ENCODE measurements at regions not wholly inside any gene's neighbourhood (a gene's known extent, or its start where the extent isn't known, plus 50 kb on each side); places are given as distances from the start of the nearest gene placed in this dataset.

GRCh38 chr6:146889303-146889702, 290.5 kb downstream of the ADGB start (continued):
- TF ChIP-seq ATF2 (IDR thresholded peaks at IDR 0.05; ENCODE audit: low read length), result no peak
- TF ChIP-seq GATAD2B (conservative IDR thresholded peaks at IDR 0.05; ENCODE audit: low read depth), result no peak
- no peak for TF ChIP-seq NFXL1 (IDR thresholded peaks at IDR 0.05; ENCODE audit: borderline replicate concordance)
- TF ChIP-seq E2F8 (IDR thresholded peaks at IDR 0.05; ENCODE audit: low read depth, partially characterized antibody), result no peak
- TF ChIP-seq BMI1 (IDR thresholded peaks at IDR 0.05; ENCODE audit: borderline replicate concordance), result no peak

GRCh38 chr6:146890172-146890571, 291.4 kb downstream of the ADGB start:
- CTCF ChIA-PET, result no interaction called here
- no peak for FAIRE-seq
- Histone ChIP-seq H3K27me3 (replicated peaks in 1 of 2; ENCODE audit: control insufficient read depth in 2 of 2, insufficient read depth in 2 of 2, low read length in 1 of 2) (no peaks in the 10 kb centered on the region), H3K4me2 (ENCODE audit: control insufficient read depth, insufficient read depth) (no peak overlapping the region), H3K36me3 (ENCODE audit: control insufficient read depth in 2 of 2, insufficient read depth in 2 of 2, low read length in 1 of 2) (no peaks in the 10 kb centered on the region), H4K20me1 (ENCODE audit: control insufficient read depth, insufficient read depth) (no peaks in the 10 kb centered on the region), H3K4me1 (ENCODE audit: control insufficient read depth, insufficient read depth, low read length) (no peaks in the 10 kb centered on the region), H3K27ac (ENCODE audit: control insufficient read depth, insufficient read depth) (no peak overlapping the region), H3K9me3 (replicated peaks; ENCODE audit: control insufficient read depth, insufficient read depth, low read length) (no peaks in the 10 kb centered on the region), H3K4me3 (no peak overlapping the region), H2AFZ (ENCODE audit: control insufficient read depth, low read depth, low read length) (no peak overlapping the region), H3K9ac (ENCODE audit: control insufficient read depth, insufficient read depth, low read length) (no peak overlapping the region), H3K79me2 (ENCODE audit: control insufficient read depth, insufficient read depth, low read length) (no peaks in the 10 kb centered on the region)
- TF ChIP-seq ATF7 (IDR thresholded peaks at IDR 0.05; ENCODE audit: low read depth) (no peak), ZBED1 (IDR thresholded peaks at IDR 0.05; ENCODE audit: borderline replicate concordance) (no peak), SIX5 (IDR thresholded peaks at IDR 0.05; ENCODE audit: low read depth, low read length, severe bottlenecking) (no peak), CREM (IDR thresholded peaks at IDR 0.05; ENCODE audit: low read depth) (no peak), CHD4 (IDR thresholded peaks at IDR 0.05) (no peak), RFX5 (IDR thresholded peaks at IDR 0.05; ENCODE audit: low read depth, low read length) (no peak), RB1 (IDR thresholded peaks at IDR 0.05; ENCODE audit: borderline replicate concordance) (no peak)
- POLR2A ChIA-PET, result no interaction called here
- SMC1A ChIA-PET (ENCODE audit: uncharacterized antibody, unreplicated experiment), result no interaction called here
- WGBS (ENCODE audit: insufficient coverage, insufficient replicate concordance, low lambda C conversion rate, missing lambda C conversion rate), result 53% methylated on average over 3 of the region's 3 CpGs
- intact Hi-C loops (cut with micrococcal nuclease; ENCODE audit: unreplicated experiment) (no loop called here), in situ Hi-C loops (cut with MboI) (no loop called here)
- RAD21 ChIA-PET (ENCODE audit: unreplicated experiment), result no interaction called here
- no peak for ATAC-seq
- no TSS peak for BruUV-seq (replicated peaks)
- no peak for DNase-seq (ENCODE audit: low read depth, low spot score)

Measured in GM12878 (cell line).